GM21360 (cell line): ENCODE measurements at regions not wholly inside any gene's neighbourhood (a gene's known extent, or its start where the extent isn't known, plus 50 kb on each side); places are given as distances from the start of the nearest gene placed in this dataset.
A peak's percentile ranks its signal among the peaks of the same experiment; 100 is the strongest.

Experiments used
- ATAC-seq: cut with Tn5 transposase; IDR thresholded peaks from one replicate; pipeline ENCODE4 v1.9.1; 2021; ENCODE audit warnings: mild to moderate bottlenecking, moderate library complexity; ENCODE audit not compliant: unreplicated experiment

DNA sequence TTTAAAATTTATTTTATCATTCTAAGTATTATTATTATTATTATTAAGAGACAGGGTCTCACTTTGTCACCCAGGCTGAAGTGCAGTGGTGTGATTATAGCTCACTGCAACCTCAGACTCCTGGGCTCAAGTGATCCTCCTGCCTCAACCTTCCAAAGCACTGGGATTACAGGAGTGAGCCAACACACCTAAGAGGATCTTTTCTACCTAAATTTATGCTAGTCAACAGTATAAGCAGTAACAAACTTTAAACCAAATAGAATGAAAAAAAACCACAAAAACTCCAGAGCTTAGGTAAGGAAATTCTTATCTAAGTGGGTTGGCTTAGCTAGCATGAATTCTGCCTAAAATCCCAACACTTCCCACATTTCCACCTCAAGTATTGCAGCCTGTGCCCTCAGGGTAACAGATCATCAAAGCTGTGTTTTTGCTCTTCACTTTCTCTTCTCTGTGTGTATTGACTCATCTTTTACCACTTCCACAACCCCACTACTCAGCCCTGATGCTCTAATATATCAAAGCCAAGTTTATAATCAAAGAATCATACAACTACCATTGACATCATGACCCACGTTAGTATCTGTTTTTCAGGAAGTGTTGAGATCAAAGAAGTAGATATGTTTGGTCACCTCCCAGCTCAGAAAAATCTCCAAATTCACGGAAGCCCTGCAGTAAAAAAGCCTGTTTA is 93.7 kb upstream of the SPON1 start:
- no peak for ATAC-seq

DNA sequence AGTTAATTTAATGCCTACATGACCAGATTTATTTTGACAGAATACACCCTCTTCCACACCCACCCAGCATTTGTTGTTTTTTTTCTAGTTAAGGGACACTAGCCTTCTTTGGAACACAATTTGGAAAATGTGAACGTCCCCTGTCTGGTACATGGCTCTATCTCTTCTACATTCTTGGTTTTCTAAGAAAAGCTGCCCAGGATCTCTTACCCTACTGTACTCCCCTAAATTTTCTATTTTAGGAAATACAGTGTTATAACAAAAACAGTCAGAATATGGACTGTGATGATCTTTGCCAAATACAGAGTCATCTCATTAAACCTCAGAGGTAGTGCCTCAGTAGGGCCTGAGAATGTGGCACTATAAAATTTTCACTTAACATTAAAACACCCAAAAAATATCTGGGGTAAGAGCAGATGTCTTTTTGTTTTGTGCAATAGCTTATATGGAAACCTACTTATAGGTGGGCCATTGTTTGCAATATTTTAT is 93.1 kb upstream of the SPON1 start:
- no peak for ATAC-seq

DNA sequence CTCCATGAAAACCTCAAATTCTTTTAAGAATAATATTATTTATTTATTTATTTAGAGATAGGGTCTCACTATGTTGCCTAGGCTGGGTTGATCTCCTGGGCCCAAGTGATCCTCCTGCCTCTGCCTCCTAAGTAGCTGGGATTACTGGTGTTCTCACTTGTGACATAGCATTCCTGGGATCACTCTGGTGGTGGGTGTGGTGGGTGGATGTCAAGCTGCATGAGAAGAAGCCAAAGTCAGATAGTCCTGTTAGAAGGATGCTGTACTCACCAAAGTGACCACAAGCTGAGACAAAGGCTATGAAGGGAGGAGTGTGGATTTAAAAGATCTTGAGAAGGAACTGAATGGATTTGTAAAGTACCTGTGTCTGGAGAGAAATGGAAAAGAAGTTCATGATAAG is 87.9 kb upstream of the SPON1 start:
- ATAC-seq, result no peak

DNA sequence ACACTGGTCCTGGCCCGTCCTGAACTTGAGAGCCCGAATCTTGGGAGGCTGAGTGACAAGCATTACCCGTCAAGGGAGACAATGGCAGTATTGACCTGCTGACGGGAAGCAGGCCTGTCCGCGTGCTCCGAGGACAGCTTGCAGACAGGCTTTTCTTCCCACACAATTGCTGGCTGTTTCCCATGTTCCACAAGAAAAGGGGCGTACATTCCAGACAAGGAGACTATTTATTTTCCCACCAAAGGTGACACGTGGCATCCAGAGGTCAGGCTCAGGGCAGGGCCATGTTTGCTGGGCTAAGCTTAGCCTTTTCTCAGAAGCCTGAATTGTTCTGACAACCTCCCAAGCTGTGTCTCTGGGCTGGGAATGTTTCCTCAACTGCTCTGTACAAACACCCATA is 86.9 kb upstream of the SPON1 start:
- no peak for ATAC-seq

DNA sequence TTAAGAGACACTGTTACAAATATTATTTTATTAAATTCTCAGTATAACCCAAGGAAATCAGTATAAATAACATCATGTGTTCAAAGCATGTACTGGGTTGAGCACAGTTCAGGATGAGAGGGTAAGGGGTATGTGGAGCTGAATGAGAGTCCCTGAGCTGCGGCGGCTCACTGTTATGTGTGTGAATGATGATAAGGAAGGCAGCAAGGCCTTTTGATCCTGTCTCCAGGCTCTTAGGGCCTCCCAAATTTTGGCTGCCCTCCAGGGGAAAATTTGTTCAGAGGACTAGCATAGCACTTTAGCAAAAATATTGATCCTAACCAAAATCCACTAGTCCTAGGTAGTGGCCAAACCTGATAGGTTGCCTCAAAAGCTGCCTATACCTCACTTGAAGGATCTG is 86.1 kb upstream of the SPON1 start:
- no peak for ATAC-seq

DNA sequence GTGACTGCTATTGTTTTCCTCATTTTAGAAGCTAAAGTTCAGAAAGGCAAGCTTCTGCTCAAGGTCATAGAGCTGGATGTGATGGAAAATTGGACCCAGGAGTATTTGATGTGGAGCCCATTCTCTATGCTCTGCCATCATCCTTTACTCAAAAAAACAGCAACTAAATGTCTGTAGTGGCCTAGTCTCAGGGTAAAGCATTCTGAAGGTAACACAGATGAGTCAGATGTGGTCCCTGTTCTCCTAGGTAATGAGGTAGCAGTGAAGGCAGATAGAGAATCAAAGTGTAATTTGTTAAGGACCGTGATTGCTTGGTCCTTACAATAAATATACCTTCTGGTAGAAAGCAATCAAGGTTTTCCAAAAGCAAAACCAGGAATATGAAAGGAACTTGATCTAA is 84.4 kb upstream of the SPON1 start:
- no peak for ATAC-seq

DNA sequence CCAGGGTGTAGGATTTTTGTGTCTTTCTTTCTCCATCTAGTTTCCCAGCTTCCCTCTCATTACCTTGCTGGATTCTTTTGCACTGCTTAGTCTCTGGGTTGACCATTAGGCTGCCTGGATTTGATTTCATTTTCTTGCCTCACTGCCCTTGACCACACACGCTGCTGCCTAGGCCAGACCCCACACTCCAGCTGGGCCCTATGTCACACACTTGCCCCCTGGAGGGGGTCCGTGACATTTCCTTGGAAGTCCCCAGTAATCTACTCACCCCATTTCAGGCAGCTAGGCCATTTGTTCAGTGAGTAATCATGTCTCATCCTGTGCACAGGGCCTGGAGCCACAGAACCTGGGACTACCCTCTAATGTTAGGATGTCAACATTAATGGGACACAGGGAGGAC is 81.9 kb upstream of the SPON1 start:
- ATAC-seq, result no peak

DNA sequence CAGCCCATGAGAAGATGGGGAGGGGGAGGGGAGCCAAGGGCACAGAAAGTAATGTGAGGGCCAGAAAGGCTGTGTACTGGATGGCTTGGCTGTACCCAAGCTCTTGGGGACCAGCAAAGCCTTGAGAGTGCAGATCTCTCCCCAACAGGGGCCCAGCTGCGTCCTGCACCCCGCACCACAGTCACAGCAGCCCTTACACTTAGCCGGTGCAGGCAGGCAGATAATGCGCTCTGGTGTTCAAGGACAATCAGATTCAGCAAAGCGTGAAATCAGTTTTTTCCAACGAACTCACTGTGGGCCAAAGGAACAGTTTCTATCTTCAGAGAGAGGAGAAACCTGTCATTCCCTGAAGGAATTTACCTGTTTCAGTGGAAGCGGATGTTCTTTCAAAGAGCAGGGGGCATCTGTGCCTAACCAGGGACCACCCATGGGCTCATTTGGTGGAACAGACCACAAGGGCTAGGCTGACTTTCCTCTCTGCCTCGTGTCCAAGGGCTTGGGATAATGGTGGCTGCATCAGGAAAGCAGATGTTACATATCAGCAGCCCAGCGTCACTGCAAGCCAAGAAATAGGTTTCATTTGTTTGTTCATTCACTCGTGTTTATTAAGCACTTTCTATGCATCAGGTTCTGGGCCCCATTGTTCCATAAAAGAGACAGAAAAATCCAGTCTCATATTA is 81.2 kb upstream of the SPON1 start:
- ATAC-seq, result no peak

DNA sequence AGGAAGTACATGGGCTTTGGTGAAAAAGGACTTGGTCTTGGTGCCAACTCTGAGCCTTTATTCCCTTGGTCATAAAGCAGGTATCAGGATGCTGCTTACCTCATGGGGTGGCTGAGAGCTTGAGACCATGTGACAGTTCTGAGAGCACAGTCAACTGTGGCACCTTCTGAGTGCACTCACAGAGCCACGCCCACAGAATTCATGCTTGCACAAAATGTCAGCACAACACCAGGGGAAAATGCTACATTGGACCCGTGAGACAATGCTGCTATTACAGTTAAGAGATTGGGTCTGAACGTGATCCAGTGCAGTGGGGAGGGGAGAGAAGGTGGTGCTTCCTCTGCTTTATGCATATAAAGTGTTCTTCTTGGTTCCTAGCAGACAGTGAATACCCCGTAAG is 79.5 kb upstream of the SPON1 start:
- ATAC-seq, result peak; percentile 86

DNA sequence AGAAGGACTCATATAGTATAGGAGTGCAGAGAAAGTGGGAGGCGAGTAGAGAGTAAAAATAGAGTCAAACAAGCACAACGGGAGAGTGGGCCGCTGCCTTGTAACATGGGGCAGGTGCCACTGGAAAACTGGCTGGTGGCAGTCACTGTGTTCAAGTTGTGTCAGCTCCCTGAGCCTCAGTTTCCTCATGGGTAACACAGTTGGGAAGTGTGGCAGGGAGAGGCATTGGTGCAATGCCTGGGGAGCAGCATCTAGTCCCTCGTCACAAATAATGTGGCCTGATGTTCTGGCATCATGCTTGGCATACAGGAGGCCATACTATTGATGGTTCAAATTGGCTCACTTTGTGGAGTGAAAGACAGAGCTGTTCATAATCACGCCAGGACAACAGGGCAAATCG is 78.9 kb upstream of the SPON1 start:
- ATAC-seq, result no peak

DNA sequence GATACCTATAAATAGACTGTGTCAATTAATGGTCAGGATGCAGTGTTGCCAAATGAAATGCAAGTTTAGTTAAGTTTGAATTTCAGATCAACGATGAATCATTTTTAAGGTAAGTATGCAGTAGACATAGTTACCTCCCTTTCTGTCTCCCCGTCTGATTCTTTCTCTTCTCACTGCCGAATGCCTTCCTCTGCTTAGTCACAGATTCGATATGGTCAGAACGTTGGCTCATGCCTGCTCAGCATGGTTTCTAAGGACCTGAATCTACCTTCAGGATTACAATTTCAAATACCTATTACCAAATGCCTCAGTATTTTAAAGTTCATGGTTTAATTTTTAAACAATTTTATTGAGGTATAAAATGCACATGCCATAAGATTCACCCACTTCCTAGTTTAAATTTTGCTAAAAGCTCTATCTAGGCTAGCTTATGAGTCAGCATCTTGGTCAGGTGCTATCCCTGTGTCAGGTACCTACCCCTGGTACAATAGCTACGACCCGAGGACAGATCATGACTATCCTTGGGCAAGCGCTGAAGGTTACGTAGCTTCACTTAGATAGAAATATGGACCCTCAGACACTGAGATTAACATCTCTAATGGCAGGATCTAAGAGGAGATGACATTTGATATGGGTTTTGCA is 78.2 kb upstream of the SPON1 start:
- no peak for ATAC-seq

DNA sequence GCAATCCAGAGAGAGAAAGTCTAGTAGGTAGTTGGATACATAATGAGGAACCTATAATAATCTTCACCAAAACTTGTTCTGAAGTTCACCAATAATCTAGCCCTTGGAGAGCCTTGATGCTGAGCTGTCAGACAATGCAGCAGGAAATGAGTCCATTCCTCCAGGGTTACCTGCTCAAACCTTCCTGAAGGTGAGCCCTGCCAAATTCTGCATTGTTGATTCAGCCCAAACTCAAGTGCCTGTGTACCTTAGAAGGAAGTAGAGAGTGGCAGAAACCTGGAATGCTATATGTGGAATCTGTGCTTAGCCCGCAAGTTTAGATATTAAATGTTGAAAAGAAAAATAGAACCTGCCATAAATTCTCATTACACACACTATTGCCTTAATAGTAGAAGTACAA is 77.4 kb upstream of the SPON1 start:
- ATAC-seq, result no peak

DNA sequence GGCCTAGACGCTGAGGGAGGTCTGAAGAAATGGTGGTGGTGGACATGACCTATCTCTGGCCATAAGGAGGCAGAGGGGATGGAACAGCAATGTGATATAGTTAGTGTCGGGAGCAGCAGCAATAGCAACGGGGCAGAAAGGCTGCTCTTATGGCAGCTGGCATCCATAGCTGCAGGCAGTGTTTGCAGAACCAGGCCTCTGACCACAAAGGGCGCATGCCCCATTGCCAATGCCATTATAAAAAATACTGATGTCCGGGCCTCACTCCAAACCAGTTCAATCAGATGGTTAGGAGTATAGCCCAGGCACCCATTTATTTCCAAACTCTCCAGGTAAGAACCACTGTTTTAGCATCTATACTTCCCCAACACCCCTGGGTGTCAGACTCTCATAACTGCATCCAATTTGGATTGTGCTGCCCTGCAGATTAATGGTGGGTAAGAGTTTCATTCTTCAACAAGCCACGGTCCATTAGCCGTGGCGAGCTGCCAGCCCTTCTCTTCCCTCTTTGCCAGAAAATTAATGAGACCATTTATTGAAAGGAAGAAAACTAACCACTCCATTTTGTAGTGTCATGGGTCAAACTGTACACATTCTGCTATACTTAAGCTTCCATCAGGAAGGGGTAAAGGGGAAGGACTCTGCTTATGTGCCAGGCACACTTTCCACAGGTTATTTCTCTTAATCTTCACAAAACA is 72.8 kb upstream of the SPON1 start:
- no peak for ATAC-seq

DNA sequence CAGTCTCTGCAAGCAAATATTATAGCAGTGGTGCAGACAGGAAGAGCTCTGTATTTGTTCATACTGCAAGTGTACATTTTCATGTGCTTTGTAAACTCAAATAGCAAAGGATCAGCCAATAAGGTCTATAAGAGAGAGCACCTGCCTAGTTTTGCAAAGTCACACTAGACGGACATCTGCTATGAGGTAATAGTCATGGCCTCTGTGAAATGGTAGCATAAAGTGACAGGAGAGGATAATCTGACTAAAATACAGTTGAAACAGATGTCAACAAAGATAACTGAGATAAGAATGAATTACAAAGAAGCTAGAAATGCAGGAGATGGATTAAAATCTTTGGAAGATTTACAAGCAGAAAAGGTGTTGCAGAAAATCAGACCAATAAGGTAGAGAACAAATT is 70.6 kb upstream of the SPON1 start:
- ATAC-seq, result no peak

DNA sequence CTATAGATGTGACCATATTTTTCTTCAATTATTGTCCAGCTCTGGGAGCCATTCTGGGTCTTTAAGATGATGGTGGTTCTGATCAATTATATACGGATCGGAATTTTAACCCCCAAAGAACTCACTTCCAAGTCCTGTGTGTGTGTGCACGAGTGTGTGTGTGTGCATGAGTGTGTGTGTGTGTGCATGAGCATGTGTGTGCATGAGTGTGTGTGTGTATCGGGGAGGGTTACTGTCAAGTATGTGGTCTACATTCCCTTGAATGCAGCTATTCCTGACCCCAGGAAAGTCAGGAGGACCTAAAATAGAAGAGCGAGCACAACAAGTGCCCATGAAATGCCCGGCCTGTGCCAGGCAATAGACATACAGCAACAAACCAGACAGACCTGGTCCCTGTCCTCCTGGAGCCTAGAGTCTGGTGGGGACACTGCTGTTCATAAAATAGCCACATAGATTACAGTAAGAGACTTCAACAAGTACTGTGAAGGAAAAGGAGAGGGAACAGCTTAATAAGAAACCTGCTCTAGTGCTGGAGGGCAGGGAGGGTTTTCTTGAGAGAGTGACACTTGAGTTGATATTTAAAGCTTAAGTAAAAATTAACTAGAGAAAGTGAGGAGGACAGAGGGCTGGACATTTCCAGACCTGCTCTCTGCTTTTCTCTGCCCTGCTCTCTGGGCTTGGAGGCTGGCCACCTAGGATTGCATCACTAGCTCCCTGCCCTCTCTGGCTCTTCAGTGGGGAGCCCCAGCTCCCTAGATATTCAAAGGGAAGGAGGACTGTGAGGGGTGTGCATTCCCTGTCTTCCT is 66.1 kb upstream of the SPON1 start:
- no peak for ATAC-seq

DNA sequence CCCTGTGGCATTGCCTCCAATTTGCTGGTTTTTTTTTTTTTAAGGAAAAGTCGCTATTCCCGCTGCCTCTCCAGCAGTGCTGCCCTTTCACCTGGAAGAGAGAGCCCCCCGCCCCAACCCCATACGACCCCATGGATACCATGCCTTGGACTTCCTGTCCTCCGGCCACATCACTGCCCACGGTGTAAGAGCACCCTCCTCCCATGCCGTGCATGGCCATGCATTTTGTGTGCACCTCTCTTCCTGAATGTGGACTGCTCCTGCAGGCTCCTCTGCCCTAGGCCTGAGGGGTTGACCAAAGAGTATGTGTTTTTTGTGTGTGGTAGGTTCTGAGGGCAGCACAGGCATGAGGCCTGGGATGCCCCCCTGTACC is 65.6 kb upstream of the SPON1 start:
- no peak for ATAC-seq

DNA sequence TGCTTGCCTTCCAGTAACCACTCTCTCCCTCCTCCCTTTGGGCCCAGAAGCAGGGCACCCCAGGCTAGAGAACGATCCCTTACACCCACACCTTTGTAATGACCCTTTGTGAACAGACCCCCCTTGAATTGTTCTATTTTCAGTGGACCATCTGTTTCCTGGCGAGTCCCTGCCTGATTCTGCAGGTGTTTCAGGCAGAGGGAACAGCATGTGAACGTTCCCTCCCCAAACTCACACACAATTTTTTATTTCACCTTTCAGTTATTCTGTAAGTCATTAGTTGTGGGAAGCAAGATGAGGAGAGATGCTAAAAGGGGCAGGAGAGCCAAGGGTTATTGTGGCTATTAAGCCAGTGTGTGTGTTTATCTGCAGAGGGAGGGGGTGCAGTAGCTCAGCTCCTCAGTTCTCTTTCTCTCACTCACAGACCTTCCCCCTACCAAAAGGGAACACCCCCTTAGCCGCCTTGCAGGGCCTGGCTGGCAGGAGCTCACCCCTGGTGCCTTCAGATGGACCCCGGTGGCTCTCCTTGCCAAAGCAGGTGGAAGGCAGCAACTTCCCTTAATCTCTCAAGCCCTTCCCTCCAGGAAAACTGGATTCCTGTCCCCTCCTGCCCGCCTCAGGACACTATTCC is 64.8 kb upstream of the SPON1 start:
- no peak for ATAC-seq

DNA sequence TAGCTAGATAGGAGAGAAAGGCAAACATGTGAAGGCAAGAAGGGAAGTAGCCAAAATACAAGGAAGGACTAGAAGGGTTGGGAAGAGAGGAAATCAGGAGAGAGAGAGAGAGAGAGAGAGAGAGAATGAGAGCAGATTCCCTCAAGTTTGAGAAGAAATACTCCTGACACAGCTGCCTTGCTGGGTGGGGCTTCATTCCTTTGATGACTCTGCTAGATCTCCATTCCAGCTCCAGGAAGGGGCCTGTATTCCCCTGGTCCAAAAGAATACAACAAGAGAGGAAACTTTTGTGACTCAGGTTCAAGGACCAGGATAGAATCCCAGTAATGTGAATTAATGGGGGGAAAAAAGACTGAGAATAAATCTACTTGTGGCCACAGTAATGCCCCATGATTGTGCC is 62.9 kb upstream of the SPON1 start:
- no peak for ATAC-seq

DNA sequence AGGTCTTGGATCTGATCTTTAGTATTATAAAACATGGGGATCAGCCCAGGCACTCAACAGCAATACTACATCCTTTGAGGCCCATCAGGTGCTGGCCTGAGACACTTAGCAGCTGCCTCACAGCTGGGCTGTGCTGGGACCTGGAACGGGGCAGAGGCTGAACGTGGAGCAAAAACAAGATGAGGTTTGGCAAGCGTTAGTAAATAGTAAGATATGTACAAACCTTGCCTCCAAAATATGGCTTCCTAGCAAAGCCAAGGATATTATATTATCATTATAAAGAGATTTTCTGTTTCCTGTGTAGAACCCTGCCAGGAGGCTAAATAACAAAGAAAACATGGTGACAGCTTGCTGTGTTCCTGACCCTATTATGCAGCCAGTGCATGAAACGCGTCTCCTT is 60.0 kb upstream of the SPON1 start:
- no peak for ATAC-seq

DNA sequence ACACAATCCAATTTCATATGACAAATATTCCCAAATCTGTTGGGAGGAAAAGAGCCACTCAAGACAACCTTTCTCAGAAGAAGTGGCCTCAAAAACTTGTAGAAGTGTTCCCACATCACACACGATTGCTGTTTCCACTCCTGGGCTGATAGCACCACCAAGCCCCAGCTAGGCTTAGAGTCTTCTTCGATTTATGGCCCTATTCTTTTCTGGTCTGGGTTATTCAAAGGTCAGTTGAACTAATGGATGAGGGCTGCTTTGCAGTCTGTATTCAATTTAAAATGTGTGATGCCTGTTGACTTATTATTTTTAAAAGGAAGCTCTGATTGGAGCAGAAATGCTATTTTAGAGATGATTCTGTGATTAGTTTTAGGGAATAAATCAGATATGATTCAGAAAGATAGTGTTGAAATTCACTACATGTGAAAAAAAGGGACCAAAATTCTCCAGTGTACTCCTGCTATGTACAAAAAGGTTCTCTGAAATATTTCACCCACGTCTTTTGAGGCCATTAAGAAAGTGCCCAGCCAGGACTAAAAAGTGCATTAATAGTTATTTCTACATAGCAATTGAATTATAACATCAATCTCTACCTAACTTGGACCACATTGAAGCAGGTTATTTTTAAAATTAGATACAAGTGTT is 57.3 kb upstream of the SPON1 start:
- no peak for ATAC-seq
